Putamen (tissue), 1 donor: ENCODE measurements at regions not wholly inside any gene's neighbourhood (a gene's known extent, or its start where the extent isn't known, plus 50 kb on each side); places are given as distances from the start of the nearest gene placed in this dataset.

ENCODE experiments used
- DNase-seq: peaks from one replicate; pipeline ENCODE4 v3.0.0-alpha.2; 2016; ENCODE audit warnings: low spot score

DNA sequence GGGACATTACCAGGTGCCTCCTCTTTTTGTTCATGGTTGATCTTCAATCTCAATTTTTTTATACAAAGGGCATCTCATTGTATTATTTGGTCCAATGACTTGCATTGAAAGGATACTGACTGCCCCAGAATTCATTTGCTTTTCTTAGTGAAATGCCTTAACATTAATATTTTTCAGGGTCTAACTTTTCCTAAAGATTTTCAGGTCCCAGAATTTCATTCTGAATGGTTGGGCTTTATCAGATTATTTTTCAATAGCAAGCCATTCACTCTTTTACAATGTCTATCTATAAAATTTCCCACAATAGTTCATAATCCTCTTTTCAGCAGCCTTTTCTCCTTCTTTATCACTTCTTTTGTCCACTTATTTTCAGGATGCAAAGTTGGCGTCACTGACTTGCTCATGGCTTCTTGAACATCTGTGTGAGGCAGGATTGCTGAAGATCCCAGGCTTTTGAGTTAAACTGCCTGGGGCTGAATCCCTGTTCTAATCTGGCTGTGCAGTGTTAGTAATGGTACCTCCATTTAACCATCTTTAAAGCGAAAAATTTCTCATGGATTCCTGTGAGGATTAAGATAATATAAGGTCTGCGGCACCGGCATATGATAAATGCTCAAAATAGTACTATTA, 131.7 kb upstream of the HDAC9 start:
- no peak for DNase-seq

DNA sequence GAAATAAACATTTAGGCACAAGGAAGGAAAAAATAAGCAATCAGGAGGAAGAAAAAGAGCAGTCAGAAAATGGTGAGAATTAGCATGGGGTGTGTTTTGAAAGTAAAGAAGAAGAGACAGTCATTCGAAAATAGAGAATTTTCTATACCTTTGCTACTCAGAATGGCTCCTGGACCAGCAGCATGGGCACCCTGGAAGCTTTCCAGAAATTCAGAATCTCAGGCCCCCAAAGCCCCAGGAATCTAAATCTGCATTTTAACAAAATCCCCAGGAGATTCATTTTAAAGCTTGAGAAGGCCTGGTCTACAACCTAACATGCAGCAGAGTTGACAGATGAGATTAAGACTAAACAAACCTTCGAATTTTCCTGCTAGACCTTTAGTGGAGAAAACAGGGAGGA, 131.2 kb upstream of the HDAC9 start:
- DNase-seq = no peak

DNA sequence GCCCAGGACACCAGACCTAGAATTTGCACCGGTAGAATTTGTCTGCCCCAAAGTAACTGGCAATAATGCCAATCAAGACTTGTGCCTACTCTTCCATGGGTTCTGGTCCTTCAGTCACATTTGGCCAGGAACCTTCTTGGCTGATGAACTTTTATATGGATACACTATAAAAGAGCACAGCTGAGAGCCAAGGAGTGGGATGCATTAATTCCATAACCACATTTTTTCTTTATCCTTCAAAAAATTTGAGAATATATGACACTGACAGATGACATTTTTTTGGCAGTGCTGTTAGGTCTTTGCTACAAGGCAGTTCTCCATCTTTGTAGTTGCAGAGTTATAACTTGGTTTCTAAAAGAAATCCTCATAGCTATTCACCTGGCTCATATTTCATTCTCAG, 129.2 kb upstream of the HDAC9 start:
- DNase-seq = no peak

DNA sequence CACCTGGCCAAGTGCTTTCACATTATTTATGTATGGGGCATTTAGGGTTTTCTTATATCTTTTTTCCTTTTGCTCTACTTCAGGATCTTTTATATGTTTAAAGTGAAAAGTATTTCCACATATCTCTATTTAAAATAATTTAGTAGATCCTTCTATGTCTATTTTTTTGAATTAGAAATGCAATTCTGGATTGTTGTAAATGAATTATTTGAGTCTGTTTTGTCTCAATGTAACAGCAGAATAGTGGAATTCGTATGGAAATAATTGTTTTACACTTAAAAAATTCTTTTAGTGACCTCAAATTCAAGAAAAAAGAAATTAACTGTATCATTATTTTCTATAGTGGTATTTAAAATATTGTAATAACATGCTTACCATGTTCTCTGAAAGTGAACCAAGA, 126.5 kb upstream of the HDAC9 start:
- DNase-seq = no peak

DNA sequence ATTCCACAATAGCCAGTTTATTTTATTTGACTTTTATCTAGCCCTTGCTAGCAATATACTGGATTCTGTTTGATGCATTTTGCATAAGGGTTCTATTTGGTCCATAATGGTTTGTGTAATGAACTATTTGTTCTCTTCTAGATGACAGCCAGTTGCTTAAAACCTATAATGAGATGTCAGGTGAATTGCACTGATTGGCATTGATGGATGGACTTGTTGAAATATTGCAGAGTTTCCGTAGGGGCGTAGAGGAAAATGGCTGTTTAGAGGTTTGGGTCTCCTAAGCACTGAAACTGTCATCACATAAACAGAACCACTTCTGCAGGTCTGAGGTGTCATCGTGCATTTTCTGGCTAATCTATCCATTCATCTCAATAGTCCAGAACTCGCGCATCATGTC, 124.9 kb upstream of the HDAC9 start:
- no peak for DNase-seq

DNA sequence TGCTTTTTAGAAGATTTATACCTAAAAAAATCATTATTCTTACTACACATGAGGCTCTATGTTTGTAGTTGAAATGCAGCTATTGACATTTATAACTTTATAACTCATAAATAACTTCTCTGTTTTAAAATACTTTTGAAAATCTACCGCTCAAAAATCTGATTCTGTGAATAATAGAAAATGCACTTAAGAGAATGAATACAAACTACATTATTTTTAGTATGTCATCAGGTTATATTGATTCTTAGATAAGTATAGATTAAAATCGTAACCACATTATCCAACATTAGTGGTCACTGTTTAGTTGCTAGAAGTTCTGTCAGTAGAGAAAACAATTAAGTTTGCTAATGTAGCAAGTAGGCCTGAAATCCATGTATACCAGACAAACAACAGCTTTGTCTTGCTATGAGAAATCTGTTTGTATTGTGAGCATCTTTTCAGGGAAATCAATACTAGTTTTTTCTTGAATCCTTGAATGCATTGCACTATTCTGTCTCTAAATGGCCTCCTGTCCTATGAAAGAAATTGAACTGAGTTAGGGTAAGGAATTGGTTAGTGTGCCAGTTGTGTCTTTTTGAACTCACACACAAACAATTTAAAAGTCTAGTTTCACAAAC, 116.5 kb upstream of the HDAC9 start:
- DNase-seq = no peak

DNA sequence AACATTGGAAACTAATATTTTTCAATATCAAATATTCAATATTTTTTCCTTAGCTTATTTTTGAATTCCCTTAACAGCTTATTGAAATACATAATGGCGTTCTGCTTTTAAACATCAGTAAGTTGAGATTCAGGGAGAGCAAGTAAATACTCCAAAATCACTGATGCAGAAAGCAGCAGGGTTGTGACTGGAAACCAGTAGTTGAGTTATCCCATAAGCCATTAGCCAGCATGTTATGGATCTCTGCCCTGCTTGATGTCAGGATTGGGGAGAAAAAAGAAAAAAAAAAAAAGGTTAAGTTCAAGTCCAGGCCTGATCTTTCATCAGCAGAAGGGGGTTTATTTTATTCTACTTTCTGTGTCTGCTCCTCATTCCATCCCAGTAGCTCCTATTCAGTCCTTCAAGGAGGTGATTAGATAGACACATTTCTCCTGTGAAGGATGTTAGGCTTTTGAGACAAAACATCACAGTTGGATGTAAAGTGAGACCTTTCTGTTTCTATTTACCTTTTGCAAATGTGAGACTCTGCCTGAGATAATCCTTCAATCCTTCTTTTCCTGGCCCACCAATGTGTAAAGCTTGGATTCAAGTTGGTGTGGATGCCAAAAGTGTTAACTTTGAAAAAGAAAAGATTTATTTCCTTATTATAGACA, 110.9 kb upstream of the HDAC9 start:
- no peak for DNase-seq

DNA sequence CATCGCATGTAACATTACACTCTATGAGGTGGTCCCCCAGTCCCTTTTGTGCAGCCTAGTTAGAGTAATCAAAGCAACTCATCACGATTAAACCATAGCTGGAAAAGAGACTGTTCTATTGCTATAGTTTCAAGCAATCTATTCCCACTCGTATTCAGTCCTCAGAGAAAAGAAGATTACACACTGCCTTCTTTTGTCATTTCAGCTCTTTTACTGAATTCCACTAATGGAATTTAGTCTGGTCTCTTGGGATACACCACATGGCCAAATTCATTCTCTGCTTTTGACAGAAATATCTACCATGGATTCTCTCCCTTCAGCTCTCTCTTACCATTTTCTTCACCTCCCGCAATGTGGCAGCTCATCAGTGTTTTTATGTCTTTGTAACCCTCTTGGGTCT, 108.9 kb upstream of the HDAC9 start:
- no peak for DNase-seq

DNA sequence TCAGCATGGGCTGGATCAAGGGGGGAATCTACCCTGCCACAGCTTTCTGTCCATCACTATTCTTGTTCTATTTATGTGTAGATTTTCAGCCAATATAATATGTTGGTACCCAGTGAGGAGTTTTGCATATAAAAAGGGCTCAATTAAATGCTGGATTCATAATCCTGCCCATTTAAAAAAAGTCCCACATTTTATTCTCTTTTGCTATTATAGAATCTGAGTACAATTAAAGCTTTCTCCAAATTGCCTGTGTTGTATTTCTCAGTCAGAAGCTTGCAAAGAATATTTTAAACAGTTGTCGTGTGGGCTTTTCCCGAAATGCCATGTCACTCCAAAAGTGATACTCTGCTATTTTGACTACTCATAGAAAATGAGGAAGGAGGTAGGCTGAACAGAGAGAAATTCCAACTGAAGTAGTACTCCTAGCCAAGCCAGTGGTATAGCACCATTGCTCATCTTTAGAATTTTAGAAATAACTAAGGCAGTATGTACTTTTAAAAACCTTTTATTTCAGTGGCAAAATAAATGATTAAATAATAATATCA, 108.3 kb upstream of the HDAC9 start:
- no peak for DNase-seq

DNA sequence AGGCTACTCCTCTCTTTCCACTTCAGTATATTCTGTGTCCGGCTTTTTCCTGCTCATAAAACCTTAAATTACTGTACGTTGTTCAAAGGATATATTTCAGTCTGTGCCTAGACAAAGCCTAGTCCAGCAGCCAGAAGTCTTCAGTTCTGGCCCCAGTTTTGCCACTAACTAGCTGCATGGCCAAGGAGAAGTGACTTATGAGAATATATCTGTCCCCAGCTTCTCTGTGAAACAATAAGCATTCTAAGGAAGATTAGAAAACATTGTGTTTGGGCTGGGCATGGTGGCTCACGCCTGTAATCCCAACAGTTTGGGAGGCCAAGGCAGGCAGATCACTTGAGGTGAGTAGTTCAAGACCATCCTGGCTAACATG, 105.0 kb upstream of the HDAC9 start:
- DNase-seq = no peak

DNA sequence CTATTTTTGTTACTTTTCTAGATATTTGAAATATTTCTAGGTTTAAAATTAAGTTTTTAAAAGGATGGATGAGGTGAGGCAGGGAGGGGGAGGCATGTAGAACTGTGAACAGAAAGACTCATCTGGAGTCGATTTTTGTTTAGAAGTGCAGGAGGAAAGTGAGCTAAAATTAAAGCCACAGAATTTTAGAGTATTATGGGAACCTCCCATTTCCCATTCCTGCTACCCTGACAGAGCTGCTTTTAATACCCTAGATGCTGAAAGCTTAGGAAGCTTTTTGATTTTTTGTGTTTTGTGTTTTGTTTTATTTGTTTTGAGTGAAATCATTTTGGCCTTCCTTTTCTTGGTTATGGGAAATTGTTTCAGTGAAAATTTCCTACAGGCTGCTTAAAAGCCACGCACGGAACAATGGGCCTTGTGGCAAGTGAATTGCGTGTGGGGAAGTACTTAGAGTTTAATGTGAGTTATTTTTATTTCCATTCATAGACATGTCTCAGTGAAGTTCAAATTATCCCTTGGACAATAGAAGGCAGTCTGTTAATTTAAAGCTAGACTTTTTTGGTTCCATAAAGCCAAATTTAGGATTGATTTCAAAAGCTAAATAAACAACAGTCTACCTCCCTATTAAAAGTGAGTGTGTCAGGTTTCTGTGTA, 102.0 kb upstream of the HDAC9 start:
- no peak for DNase-seq

DNA sequence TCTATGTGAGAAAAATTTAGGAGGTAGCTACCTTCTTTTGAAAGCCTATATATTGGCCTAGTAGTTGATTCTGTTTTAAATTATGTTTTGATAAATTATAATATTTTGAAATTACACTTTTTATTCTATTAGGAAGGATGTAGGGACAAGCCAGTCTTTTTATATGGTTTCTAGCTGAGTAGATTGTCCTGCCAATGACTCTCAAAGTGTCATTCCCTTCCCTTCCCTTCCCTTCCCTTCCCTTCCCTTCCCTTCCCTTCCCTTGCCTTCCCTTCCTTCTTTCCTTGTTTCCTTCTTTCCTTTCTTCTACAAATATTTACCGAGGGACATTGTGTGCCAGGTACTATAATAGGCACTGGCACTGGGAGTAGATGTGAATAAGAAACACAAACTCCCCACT, 99.7 kb upstream of the HDAC9 start:
- DNase-seq = no peak

DNA sequence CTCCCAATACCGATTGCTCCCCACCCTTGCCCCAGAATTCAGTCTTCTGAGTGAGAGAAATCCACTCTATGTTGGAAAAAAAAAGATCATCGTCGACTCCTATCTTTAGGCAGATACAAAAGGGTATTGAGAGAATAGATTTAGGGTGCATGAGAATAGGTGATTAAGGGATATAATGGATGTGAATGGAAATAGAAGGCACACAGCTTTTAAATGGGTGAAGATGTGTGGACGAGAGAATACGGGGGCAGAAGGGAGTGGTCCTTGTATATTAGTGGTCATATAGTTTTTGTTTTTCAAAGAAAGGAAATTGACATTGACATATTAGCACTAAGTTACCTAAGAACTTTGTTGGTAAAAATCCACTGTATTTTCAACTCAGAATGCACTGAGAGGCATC, 98.6 kb upstream of the HDAC9 start:
- DNase-seq = no peak

DNA sequence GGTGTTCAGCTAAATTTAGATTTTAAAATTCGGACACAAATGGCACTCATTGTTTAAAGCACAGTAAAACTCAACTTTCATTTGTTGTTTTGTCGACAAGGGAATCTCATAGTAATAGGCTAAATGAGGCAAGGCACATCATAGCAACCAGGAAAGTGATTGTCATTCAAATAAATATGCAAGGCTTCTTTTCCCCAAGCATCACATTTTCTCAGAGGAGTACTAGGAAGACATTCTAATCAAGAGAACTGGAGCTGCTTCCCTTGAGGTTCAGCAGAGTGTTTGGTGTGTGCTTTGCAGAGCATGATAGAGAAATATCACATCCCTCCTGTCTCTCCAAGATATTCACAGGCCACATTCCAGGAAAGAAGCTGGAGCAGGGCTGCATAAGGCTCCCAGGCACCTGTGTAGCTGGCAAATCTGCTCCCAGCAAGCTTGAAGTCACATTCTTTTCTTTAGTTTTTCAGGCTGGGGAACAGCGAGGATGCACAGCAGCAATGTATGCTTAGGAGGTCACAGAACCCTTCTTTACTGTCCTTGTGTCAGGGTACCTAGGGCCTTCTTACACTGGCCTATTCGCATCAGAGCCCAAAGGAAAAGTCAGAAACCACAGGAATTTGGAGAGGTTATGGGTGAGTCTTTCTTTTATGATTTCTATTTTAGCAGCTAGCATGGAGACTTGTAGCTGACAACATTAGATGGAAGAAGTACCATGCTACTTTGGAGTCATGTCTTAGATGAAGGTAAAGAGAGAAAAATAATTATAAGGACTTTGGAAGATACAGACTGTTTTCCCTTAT, 95.9 kb upstream of the HDAC9 start:
- DNase-seq = no peak

DNA sequence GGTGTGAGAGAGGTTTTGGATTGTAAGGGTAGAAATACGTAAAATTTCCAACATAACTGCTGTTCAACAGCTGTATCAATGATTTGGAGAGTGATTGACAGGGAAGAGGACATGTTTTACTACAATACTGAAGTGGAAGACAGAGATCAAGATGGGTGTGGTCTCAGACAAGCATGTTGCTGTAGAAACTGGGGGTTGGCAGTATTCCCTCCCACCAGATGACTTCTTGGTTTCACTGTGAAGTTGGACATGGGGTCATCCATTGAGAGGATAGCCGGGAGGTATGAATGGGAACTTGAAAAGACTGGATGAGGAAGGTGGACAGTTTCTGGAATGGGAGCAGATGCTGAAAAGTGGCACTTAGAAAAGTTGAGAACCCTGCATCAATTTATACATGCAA, 95.3 kb upstream of the HDAC9 start:
- no peak for DNase-seq

DNA sequence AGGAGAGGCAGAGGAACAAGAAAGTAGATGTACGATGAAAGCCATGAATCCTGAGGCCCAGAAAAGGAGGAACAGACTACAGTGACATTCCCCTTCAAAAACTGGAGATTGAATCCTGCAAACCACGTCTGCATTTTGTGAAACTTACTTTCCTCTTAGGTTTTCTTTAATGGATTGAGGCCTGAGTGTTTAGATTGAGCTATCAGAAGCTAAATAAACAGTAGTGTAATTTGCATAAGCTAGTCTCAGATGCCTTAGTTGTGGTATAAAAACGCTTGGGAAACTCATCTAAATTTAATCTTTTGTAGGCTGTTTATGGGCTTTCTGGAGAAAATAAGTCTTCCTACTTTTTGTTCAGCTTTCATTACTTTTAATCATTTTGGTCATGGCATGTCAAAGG, 94.8 kb upstream of the HDAC9 start:
- DNase-seq = no peak

DNA sequence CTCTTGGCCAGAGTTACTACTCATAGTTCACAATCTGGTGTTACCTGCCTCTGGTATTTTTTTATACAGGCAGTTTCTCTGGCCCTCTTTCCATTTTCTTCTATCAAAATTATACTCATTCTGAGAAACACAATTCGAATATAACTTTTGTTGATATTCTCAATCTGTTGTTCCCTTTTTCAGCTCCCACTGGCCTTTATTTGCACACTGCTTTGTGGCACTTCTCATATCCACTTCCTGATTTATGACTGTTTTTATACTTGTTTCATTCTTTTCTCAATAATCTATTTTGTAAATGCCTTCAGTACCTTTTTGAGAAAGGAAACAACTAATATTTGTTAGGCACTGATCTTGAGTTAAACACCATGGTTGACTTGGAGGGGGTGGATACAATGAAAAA, 93.8 kb upstream of the HDAC9 start:
- no peak for DNase-seq

DNA sequence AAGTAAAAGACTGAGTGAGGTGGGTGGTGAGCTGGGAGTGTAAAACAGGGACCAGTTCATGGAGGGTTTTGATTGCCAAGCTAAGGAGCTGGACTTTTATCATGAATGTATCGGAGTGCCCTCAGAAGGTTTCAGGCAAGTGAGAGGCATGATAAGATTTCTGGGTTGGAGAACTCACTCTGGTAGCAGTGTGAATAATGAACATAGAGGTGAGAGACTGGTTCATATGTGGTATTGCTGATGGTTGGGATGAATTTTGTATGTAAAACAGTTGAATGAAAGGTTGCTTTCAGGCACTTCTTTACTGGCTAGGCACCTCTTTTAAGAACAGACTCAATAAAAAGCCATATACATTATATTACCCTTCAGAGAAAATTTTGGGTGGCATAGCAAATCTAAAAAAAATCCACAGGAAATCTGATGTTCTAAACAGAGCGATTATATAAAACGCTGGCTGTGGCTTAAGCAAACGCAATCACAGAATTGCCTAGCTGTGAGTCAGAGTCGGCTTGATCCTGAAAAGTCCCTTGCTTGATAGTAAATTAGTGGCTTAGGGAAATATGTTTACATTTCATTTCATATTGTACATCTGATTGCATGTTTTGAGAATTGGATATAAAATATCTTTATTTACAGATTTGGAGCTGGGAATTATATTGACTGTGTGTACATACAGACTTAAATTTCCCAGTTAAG, 92.9 kb upstream of the HDAC9 start:
- DNase-seq = no peak

DNA sequence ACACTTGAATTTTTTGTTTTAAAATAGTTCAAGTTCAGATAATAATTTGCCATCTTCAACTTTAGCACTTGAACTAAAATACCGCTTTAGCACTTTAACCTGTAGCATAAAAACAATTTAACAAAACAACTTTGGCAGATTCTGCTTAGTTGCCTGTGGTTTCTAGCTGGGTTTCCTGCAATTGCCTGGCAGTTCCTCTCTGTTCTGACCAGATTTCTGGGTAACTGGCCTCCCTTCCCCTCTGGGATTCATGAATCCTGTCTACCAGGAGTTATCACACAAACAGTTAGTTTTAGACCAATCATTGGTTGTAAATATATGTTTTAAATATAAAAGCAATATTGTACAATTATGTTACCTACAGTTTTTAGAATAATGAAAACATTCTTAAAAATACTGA, 89.8 kb upstream of the HDAC9 start:
- no peak for DNase-seq

DNA sequence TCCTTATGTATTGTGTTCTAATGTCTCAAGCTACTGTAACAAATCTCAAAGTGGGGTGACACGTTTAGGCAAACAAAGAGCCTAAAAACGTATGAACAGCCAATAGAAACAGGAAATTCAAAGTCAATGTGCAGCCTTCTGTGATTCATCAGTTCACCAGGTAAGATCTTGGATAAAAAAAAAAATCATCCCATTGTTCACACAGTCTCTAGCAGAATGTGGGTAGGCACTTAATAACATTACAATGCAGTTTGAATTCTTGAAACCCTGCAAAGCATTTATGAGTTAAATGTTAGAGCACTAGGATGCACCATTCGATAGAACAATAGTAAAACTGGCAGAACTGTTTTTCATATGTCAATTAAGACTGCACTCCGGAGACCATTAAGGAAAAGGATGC, 88.2 kb upstream of the HDAC9 start:
- DNase-seq = no peak

DNA sequence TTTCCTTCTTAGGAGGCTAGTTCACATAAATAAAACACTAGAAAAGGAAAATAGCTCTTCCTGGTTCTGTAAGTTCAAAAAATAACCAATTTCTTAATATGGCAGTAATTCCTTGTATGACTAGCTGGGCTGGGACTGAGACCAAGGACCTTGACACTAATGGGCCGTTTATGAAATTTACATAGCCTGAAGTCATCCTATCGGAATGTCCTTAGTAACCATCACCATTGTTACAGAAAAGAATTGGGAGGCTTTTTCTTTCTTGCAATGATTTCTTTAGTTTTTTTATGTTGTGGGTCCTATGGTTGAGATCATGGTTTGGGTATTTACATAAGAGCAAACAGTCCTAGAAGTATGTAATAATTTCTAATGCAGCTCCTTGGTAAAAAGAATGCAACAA, 87.1 kb upstream of the HDAC9 start:
- no peak for DNase-seq

DNA sequence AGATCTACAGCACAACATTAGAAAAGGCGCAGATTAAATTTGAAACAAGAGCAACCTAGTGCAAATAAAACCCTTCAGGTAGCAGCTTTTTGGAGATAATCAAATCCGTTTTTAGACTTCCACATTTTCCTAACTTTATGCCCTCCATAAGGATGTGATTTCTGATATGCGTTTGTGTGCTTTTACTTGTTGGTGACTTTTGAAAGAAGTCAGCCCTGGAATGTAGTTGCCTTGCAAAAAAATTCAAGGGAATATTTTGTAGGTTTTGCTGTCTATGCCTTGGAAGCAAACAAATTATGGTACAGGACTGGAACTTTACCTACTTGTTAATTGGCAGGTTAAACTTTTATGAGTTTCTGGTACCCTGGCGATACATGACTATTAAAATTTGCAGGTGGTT, 86.7 kb upstream of the HDAC9 start:
- no peak for DNase-seq
